RKO (cell line): ENCODE measurements at regions not wholly inside any gene's neighbourhood (a gene's known extent, or its start where the extent isn't known, plus 50 kb on each side); places are given as distances from the start of the nearest gene placed in this dataset.
"Not testable (repeated sequence)": the region's sequence is repeated elsewhere in the genome, so short reads cannot be mapped to it uniquely, and the experiment has no call there.

ENCODE experiments used
- DNase-seq: peaks from one replicate; pipeline ENCODE4 v3.0.0-alpha.2; 2016; ENCODE audit warnings: low spot score

GRCh38 chrX:41003506-41004270, 81.6 kb upstream of the USP9X start:
- DNase-seq: no peak

GRCh38 chrX:41005445-41005992, 79.7 kb upstream of the USP9X start:
- DNase-seq: no peak

DNA sequence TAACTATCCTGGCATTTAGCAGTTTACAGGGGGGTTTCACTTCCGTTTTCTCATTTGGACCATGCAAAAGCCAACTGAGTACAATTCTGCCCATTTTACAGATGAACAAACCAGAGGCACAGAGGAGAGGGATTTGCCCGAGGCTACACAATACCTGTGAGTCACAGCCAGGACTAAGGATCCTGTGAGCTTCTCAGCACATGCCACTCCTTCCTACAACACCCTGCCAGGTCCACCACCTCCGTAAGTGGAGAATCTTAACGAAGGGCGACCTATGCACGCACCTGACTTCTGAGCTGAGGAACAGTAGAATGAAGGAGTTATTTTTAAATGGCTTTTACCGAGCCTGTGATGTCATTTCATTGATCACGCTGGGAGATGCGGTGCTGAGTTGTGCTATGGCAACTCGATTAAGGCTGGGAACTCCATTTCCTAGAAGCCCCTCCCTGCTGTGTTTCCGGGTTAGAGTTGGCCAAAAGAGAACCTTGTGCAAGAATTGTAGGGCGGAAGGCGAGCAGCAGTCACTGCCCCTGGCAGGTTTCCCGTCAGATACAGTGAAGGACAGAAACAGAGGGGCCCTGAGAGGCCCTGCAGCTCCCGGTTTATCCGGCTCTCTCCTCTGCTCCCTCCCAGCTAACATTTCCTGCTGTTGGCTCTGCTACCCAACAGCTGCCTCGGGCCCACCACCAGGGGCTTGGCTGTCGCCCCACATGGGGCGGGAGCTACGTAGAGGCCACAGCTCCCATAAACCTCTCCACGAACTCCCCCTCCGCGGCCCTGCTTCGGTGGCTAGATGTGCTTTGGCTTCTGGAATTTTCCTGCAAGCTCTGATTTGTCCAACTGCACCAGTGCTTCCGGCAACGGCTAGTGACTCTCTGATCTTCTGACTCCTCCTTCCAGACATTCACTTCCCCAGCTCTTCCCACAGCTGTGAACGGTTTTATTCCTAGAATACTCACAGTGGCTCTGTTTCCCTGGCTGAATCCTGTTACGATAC, 75.1 kb upstream of the USP9X start:
- no peak for DNase-seq

GRCh38 chrX:41014776-41015360, 70.4 kb upstream of the USP9X start:
- DNase-seq: peak; percentile 74

- DNase-seq: not testable (repeated sequence)
Observed at GRCh38 chrX:41017785-41018184, 67.5 kb upstream of the USP9X start.

DNA sequence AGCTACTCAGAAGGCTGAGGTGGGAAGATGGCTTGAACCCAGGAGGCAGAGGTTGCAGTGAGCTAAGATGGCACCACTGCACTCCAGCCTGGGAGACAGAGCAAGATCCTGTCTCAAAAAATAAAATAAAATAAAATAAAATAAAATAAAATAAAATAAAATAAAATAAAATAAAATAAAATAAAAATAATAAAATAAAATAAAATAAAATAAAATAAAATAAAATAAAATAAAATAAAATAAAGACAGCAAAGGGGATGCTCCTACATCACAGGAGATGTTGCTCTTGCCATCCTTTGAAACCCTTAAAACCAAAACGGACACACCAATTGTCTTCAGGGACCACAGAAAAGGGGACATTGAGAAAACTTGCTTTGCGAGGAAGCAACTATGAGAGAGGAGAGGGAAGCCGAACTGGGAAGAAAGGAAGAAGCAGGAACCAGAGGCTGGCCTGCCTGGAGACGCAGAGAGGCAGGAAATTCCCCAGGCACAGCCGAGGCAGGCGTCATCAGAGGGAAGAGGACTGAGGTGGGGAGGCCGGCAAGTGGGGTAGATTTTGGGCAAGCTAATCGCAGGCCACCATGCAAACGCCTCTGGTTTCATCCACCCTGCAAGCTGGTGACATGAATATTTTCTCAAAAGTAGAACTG, 66.7 kb upstream of the USP9X start:
- not testable (repeated sequence) for DNase-seq

DNA sequence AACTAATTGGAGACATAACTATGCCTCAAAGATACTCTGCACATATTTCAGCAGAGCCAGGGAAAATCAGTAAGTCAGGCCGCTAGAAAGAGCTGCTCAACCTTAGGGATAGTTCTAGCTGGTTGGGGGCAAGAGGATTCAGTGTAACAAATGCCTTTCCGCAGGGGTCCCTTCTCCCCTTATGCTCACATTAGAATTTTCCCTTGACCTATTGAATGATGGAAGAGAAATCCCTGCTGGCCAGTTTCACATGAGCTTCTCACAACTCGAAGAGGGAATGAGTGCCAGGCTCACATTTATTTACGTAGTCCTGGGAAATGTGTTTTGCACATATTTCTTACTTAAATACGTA, 66.2 kb upstream of the USP9X start:
- no peak for DNase-seq

GRCh38 chrX:41022566-41022965, 62.7 kb upstream of the USP9X start:
- DNase-seq: peak; percentile 61

DNA sequence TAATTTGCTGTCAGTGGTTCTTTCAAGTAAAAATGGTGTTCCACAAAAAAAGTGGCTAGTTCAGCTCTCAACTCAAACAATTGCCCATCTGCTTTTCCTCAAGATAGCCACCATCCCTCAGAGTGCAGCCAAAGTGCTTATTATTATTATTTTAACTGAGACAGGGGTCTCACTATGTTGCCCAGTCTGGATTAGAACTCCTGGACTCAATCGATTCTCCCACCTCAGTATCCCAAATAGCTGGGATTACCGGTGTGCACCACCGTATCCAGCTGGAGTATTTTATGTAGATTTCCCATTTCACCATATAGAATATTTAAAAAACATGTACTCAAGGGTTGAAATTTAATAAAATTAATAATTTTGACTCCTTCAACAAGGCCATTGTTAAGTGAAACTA, 62.1 kb upstream of the USP9X start:
- DNase-seq: no peak

DNA sequence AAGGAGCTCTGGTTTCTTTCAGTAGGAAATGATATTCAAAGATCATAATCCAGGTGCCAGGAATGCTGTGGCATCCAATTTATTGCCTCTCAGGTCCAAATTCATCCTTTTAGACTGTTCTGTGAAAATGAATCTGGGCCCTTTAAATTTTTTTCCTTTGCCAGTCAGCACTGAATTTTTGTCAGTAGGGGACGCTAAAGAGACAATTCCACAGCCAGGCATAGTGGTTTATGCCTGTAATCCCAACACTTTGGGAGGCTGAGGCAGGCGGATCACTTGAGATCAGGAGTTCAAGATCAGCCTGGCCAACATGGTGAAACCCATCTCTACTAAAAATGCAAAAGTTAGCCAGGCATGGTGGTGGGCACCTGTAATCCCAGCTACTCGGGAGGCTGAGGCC, 60.9 kb upstream of the USP9X start:
- peak; percentile 19 for DNase-seq

DNA sequence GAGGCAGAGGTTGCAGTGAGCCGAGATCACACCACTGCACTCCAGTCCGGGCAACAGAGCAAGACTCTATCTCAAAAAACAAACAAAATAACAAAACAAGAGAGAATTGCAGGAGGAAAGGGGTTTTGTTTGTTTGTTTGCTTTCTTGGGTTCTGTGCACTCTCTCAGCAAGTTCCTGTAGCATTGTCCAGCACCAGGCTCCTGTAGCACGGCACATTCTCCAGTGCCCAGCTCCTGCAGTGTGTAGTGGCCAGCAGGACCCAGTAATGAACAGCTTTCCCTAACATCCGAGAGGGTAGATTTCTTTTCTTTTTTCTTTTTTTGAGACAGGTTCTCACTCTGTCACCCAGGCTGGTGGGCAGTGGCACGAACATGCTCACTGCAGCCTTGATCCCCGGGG, 60.5 kb upstream of the USP9X start:
- DNase-seq: no peak

DNA sequence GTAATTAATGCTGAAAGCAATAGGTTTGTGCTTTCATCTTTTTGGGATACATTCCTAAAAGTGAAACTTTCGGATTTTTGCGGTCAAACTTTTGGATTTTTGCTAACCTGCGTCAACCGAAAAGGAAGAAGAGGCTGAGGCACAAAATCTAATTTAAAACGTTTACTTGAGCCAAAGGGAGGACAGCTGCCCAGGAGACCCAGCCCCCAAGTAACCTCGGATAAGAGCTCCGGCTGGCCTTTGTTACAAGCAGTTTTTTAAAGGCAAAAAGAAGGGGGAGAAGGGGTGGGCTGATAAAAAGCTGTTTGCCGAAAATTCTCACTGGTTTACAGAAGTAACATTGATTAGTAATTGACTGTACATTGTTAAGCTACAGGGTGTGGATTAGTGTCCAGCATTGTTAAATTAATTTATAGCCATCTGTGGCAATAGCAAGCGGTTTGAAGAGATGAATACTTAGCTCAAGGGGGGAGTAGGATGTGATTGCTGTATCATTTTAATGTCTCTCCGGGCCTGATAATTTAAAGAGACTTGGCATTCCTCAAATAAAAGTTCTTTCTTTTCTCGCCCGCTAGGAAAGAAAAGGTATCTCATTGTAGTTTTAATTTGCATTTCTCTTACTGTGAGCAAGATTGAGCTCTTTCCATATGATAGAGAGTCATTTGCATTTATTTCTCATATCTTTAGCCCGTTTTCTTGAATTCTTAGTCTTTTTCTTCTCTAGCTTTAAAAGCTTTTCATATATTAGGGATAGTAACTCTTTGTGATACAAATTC, 59.1 kb upstream of the USP9X start:
- no peak for DNase-seq

DNA sequence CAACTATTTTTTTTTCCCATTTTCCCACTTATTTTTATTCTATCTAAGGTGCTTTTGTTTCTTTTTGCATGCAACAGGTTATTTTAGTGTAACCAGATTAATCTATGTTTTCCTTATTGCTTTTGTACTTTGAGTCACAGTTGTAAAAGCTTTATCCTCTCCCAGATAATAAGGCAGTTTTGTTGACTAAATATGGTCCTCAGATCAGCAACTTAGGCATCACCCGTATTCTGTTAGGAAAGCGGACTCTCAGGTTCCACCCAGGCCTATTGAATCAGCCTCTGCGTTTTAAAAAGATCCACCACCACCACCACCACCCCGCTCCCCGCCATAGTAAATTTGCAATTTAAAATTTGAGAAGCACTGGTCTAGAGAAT, 58.6 kb upstream of the USP9X start:
- DNase-seq: no peak

- DNase-seq: no peak
Observed at GRCh38 chrX:41029332-41029731, 55.9 kb upstream of the USP9X start.

DNA sequence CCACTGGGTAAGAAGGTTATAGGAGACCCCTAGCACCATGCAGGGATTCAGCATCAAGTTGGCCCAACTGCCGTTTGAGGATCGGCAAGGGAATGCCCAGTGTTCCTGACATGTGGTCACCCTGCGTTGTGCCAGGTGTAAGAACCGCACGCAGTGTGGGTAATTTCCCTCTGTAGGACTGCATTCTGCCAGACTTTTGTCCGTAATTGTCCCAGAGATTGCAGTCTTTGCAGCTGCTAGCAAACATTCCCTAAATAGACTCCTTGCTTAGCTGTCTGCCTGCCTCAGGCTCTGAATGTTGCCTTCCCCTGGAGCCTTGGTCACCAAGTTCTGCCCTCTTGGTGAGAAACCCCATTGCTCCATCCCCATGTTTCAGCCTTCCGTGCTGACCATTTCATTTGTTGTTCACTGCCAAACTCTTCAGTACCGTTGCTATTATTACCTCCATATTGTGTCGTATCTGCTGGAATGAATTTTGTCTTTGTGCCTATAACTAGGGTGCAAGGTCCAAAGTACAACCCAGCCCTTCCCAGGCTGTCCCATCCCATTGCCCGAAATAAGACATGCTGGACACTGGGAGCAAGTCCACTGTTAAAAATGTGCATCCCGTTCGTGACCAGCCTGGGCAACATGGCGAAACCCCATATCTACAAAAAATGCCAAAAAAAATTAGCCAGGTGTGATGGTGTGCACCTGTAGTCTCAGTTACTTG, 53.8 kb upstream of the USP9X start:
- no peak for DNase-seq

DNA sequence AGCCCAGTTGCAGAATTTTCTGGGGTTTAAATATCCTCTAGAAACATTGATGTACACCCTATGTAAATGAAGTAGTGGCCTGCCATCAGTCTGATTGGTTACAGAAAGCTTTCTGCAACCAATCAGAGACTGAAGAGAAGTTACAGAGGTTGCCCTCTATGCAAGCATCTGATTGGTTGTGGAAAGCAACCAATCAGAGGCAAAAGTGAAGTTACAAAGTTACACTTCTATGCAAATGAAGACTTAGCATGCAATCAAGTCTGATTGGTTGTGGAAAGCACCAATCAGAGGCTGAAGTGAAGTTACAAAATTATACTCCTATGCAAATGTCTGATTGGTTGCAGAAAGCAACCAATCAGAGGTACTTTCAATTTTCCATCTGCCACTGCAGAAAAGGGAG, 51.9 kb upstream of the USP9X start:
- DNase-seq: peak; percentile 59

GRCh38 chrX:41034902-41035301, 50.3 kb upstream of the USP9X start:
- DNase-seq: not testable (repeated sequence)
